Keratinocyte (primary cell): ENCODE measurements at regions not wholly inside any gene's neighbourhood (a gene's known extent, or its start where the extent isn't known, plus 50 kb on each side); places are given as distances from the start of the nearest gene placed in this dataset.

Source experiments
- EZH2 ChIP-seq: IDR thresholded peaks from one replicate; pipeline ENCODE4 v1.6.1; 2012; ENCODE audit warnings: inconsistent platforms, mild to moderate bottlenecking, low read length, moderate library complexity
- TF ChIP-seq, protein P1 (sequence below), 3 experiments: IDR thresholded peaks in 1 of 3; conservative IDR thresholded peaks in 1 of 3; optimal IDR thresholded peaks in 1 of 3; 2 replicates in 2 of 3; 3 replicates in 1 of 3; pipeline versions ENCODE3 to v1.5.1; 2011; ENCODE audit warnings: low read length in 3 of 3, mild to moderate bottlenecking in 3 of 3, moderate library complexity in 2 of 3, control low read depth in 1 of 3, inconsistent platforms in 1 of 3; ENCODE audit not compliant: insufficient read depth in 2 of 3; ENCODE audit errors: extremely low read depth in 1 of 3

- TF ChIP-seq, protein P1, sequence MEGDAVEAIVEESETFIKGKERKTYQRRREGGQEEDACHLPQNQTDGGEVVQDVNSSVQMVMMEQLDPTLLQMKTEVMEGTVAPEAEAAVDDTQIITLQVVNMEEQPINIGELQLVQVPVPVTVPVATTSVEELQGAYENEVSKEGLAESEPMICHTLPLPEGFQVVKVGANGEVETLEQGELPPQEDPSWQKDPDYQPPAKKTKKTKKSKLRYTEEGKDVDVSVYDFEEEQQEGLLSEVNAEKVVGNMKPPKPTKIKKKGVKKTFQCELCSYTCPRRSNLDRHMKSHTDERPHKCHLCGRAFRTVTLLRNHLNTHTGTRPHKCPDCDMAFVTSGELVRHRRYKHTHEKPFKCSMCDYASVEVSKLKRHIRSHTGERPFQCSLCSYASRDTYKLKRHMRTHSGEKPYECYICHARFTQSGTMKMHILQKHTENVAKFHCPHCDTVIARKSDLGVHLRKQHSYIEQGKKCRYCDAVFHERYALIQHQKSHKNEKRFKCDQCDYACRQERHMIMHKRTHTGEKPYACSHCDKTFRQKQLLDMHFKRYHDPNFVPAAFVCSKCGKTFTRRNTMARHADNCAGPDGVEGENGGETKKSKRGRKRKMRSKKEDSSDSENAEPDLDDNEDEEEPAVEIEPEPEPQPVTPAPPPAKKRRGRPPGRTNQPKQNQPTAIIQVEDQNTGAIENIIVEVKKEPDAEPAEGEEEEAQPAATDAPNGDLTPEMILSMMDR (optimal IDR thresholded peaks at IDR 0.05 in 1 of 3, IDR thresholded peaks at IDR 0.05 in 1 of 3, conservative IDR thresholded peaks at IDR 0.05 in 1 of 3; ENCODE audit: extremely low read depth in 1 of 3, insufficient read depth in 2 of 3, low read length in 3 of 3): no peak
- TF ChIP-seq EZH2: no peak
Observed at GRCh38 chr18:51438797-51439350, 241.4 kb upstream of the MEX3C start.
